ENCODE measurements at regions not wholly inside any gene's neighbourhood (a gene's known extent, or its start where the extent isn't known, plus 50 kb on each side); places are given as distances from the start of the nearest gene placed in this dataset.

DNA sequence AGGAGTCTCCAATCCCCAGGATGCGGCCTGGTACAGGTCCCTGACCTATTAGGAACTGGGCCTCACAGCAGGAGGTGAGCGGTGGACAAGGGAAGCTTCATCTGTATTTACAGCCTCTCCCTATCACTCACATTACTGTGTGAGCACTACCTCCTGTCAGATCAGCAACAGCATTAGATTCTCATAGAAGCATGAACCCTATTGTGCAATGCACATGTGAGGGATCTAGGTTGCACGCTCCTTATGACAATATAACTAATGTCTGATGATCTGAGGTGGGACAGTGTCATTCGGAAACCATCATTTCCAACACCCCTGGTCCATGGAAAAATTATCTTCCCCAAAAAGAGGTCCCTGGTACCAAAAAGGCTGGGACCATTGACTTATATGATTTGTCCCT lies 1000.5 kb downstream of the FLRT2 start:
- no peaks in the 10 kb centered on the region for H3K9me3 ChIP-seq (ENCODE audit: control insufficient read depth, insufficient read depth, low read length)
- H3K27ac ChIP-seq (ENCODE audit: low read depth, low read length), result no peak overlapping the region
- TF ChIP-seq, protein P1, sequence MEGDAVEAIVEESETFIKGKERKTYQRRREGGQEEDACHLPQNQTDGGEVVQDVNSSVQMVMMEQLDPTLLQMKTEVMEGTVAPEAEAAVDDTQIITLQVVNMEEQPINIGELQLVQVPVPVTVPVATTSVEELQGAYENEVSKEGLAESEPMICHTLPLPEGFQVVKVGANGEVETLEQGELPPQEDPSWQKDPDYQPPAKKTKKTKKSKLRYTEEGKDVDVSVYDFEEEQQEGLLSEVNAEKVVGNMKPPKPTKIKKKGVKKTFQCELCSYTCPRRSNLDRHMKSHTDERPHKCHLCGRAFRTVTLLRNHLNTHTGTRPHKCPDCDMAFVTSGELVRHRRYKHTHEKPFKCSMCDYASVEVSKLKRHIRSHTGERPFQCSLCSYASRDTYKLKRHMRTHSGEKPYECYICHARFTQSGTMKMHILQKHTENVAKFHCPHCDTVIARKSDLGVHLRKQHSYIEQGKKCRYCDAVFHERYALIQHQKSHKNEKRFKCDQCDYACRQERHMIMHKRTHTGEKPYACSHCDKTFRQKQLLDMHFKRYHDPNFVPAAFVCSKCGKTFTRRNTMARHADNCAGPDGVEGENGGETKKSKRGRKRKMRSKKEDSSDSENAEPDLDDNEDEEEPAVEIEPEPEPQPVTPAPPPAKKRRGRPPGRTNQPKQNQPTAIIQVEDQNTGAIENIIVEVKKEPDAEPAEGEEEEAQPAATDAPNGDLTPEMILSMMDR (IDR thresholded peaks at IDR 0.05; ENCODE audit: low read depth, low read length), result no peak
- no peaks in the 10 kb centered on the region for H3K27me3 ChIP-seq (ENCODE audit: control insufficient read depth, insufficient read depth, low read length)
- no peak overlapping the region for H3K4me3 ChIP-seq (ENCODE audit: low read depth, low read length)
- CTCF ChIA-PET, result no interaction called here
- DNase-seq (ENCODE audit: low read depth, low spot score), result no peak
- POLR2A ChIA-PET, result no interaction called here

DNA sequence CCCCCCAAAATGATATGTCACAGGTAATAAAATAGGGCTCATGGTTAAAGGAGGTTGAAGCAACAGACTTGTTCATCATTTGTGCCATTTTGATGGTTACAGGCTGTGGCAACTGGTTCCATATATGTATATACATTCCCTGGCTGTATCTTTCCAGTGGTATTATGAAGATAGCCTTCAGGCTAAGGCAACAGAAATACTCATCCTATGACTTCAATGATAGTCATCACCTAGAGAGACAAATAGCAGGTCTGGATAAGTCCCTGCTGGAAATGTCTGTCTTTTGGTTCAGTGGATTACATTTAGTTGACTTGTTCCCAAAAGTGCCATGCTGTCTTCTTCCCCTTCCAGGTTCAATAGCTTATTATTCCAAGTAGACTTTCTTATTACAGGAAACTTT lies 997.4 kb downstream of the FLRT2 start:
- no peak for DNase-seq (ENCODE audit: low read depth, low spot score)
- Histone ChIP-seq H3K27ac (ENCODE audit: low read depth, low read length) (no peak overlapping the region), H3K27me3 (ENCODE audit: control insufficient read depth, insufficient read depth, low read length) (no peaks in the 10 kb centered on the region), H3K9me3 (ENCODE audit: control insufficient read depth, insufficient read depth, low read length) (no peaks in the 10 kb centered on the region), H3K4me3 (ENCODE audit: low read depth, low read length) (no peak overlapping the region)
- TF ChIP-seq, protein P1 (IDR thresholded peaks at IDR 0.05; ENCODE audit: low read depth, low read length), result no peak
- ChIA-PET POLR2A (no interaction called here), CTCF (no interaction called here)

DNA sequence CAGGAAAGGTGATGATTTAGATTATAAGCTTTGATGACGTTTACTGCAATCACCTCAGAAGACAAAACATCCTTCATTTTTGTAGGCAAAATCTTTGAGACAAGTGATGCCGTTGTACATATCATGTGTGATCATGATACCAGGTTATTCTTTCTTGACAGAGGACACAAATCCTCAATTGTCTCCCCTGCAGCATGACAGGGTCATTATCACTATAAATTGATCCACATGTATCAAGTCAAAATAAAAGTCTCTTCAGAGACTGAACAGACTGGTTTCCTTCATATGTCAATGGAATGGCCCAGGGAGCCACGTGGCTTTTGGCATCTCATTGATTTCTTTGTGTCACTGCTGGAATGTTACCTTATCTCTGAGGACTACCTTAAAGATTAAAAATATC lies 995.7 kb downstream of the FLRT2 start:
- Histone ChIP-seq H3K9me3 (ENCODE audit: control insufficient read depth, insufficient read depth, low read length) (no peaks in the 10 kb centered on the region), H3K4me3 (ENCODE audit: low read depth, low read length) (no peak overlapping the region), H3K27ac (ENCODE audit: low read depth, low read length) (no peak overlapping the region), H3K27me3 (ENCODE audit: control insufficient read depth, insufficient read depth, low read length) (no peaks in the 10 kb centered on the region)
- no peak for DNase-seq (ENCODE audit: low read depth, low spot score)
- CTCF ChIA-PET, result interaction anchor here (0.7 kb wide), 1 partner anchor 1672 kb away, joined by 3 read pairs; no protein-coding TSS in a partner anchor
- TF ChIP-seq, protein P1 (IDR thresholded peaks at IDR 0.05; ENCODE audit: low read depth, low read length), result no peak
- POLR2A ChIA-PET, result no interaction called here

DNA sequence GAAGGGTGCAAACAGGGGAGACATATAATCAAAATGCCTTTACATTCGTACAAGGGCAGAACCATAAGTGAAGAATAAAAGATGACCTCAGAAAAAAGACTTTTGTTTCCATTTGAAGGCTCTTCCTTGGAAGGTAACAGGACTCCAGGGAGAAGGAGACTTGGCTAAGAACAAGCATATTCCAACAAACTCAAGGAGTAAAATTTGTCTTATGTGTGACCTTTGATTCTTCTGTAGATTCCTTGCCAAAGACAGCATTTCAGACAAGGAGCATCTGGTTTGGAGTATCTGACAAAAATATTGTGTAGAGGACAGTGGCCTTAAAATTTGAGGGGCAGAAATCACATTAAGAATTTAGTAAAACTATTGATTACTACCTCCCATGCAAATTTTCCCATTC lies 991.9 kb downstream of the FLRT2 start:
- Histone ChIP-seq H3K27ac (ENCODE audit: low read depth, low read length) (no peak overlapping the region), H3K27me3 (ENCODE audit: control insufficient read depth, insufficient read depth, low read length) (no peaks in the 10 kb centered on the region), H3K9me3 (ENCODE audit: control insufficient read depth, insufficient read depth, low read length) (no peaks in the 10 kb centered on the region), H3K4me3 (ENCODE audit: low read depth, low read length) (no peak overlapping the region)
- ChIA-PET POLR2A (no interaction called here), CTCF (no interaction called here)
- TF ChIP-seq, protein P1 (IDR thresholded peaks at IDR 0.05; ENCODE audit: low read depth, low read length), result no peak
- DNase-seq (ENCODE audit: low read depth, low spot score), result no peak

DNA sequence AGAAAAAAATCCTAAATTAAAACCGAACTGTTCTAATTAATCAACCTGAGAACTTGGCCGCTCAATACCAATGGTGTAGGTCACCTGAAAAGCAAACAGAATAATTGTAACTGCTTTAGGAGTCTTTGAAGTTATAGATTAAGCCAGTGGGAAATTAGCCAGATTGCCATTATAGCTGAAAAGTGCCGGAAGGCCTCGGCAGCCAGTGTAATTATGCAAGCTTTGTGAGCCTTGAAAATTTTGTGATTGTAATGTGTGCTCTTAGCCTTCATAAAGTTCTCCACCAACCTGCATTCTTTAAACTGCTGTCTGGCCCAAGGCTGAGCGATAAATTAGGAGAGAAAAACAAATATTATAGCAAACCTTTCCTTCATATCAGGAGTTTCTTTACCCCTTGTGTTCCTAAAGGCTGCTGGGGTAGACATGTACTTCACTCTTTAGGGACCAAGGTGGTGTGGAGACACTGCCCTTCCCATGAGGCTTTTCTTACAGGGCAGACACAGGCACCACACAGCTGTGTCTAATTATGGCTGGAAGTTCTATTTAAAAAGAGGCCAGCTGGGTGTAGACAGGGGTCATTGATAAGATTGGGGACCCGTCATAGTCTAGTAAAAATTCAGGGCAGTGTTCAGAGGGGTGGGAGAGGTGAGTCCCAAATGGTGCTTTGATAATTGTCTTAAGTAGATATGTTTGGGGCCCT lies 991.2 kb downstream of the FLRT2 start:
- DNase-seq (ENCODE audit: low read depth, low spot score), result no peak
- TF ChIP-seq, protein P1 (IDR thresholded peaks at IDR 0.05; ENCODE audit: low read depth, low read length), result no peak
- Histone ChIP-seq H3K9me3 (ENCODE audit: control insufficient read depth, insufficient read depth, low read length) (no peaks in the 10 kb centered on the region), H3K4me3 (ENCODE audit: low read depth, low read length) (no peak overlapping the region), H3K27me3 (ENCODE audit: control insufficient read depth, insufficient read depth, low read length) (no peaks in the 10 kb centered on the region), H3K27ac (ENCODE audit: low read depth, low read length) (no peak overlapping the region)
- POLR2A ChIA-PET, result no interaction called here
- CTCF ChIA-PET, result no interaction called here

All from AG04450 (cell line).